Stimulated activated naive CD8-positive, alpha-beta T cell treated with anti-CD3 and anti-CD28 coated beads, Interleukin-15, Interleukin-2, amounts not matched to agents 100 ng/mL and 50 ng/mL, for 24 hours (primary cell): ENCODE measurements at regions not wholly inside any gene's neighbourhood (a gene's known extent, or its start where the extent isn't known, plus 50 kb on each side); places are given as distances from the start of the nearest gene placed in this dataset.

ENCODE experiments used
- H3K27ac Mint-ChIP-seq: one replicate; pipeline ENCODE4 v1.8.0; 2021; ENCODE audit warnings: mild to moderate bottlenecking, mixed read lengths
- H3K27me3 Mint-ChIP-seq: one replicate; pipeline ENCODE4 v1.8.0; 2021; ENCODE audit warnings: mixed read lengths
- H3K36me3 Mint-ChIP-seq: one replicate; pipeline ENCODE4 v1.8.0; 2021; ENCODE audit warnings: low read depth, mixed read lengths
- H3K4me1 Mint-ChIP-seq: one replicate; pipeline ENCODE4 v1.8.0; 2021; ENCODE audit warnings: low read depth, mixed read lengths
- H3K4me3 Mint-ChIP-seq: one replicate; pipeline ENCODE4 v1.8.0; 2021; ENCODE audit warnings: mild to moderate bottlenecking, mixed read lengths
- H3K9me3 Mint-ChIP-seq: one replicate; pipeline ENCODE4 v1.8.0; 2021; ENCODE audit warnings: mixed read lengths

DNA sequence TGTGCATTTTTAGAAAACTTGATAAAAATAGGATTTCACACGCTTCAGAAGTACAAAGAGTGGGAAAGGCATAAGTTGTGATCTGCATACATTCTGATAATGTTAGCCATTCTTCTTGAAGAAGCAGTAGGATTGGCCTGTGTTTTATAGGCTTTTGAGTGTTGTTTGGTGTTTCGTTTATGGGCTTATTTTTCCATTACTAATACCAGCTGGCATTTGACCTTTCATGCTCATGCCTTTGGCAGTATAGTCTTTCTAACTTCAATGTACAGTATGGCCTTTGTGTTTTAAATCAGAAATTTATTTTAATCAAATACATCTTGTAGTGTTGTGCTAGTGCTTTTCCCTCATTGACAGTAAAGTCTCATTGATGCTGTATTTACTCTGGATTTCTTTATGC, 51.5 kb upstream of the SLC4A4 start:
- no peak overlapping the region for H3K4me3 Mint-ChIP-seq

DNA sequence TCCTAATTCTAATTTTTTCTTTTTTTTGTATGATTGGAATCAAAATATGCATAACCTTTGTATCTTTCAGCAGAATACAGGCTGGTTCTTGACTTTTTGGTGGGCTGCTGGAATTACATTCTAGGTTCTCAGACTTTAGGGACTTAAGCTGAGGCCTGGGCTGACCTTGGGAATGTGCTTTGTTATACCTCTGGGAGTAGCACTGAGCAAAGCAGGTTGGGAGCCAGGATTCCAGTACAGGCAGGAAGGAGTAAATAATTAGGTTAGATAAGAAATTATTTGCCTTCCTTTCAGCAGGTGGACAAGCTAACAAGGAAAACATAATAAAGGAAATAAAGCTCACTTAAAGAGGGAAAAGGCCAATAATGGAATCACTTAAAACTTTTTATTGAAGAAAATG, 49.9 kb upstream of the SLC4A4 start:
- H3K4me1 Mint-ChIP-seq, result no peaks in the 10 kb centered on the region
- H3K4me3 Mint-ChIP-seq, result no peak overlapping the region

More for the DNA sequence above, 51.5 kb upstream of the SLC4A4 start:
- Mint-ChIP-seq H3K4me1 (no peaks in the 10 kb centered on the region), H3K36me3 (no peaks in the 10 kb centered on the region), H3K27me3 (peaks cover 5% of the 10 kb centered on the region), H3K27ac (no peak overlapping the region), H3K9me3 (no peaks in the 10 kb centered on the region)

More for the DNA sequence above, 49.9 kb upstream of the SLC4A4 start:
- Mint-ChIP-seq H3K27me3 (no peaks in the 10 kb centered on the region), H3K9me3 (no peaks in the 10 kb centered on the region), H3K36me3 (no peaks in the 10 kb centered on the region), H3K27ac (no peak overlapping the region)
